Activated T-cell treated with anti-CD3 and anti-CD28 coated beads, Interleukin-2, amount 50 U/mL, for 4 hours (primary cell): ENCODE measurements at regions not wholly inside any gene's neighbourhood (a gene's known extent, or its start where the extent isn't known, plus 50 kb on each side); places are given as distances from the start of the nearest gene placed in this dataset.

Experiments used
- ATAC-seq, 2 donors: fragments of 200-7000 bp; cut with Tn5 transposase; one replicate each; pipeline ENCODE4 v1.10.0; 2021
- DNase-seq: peaks from one replicate; pipeline ENCODE4 v3.0.0-alpha.2; 2020
- H3K27me3 Mint-ChIP-seq: one replicate; pipeline ENCODE4 v1.8.0; 2021; ENCODE audit warnings: low read depth, mixed read lengths
- H3K36me3 Mint-ChIP-seq: one replicate; pipeline ENCODE4 v1.8.0; 2022; ENCODE audit warnings: mixed read lengths; ENCODE audit not compliant: insufficient read depth
- H3K4me1 Mint-ChIP-seq: one replicate; pipeline ENCODE4 v1.8.0; 2021; ENCODE audit warnings: low read depth, mixed read lengths
- H3K4me3 Mint-ChIP-seq: one replicate; pipeline ENCODE4 v1.8.0; 2021; ENCODE audit warnings: mild to moderate bottlenecking, moderate library complexity, mixed read lengths
- H3K9me3 Mint-ChIP-seq: one replicate; pipeline ENCODE4 v1.8.0; 2021; ENCODE audit warnings: mixed read lengths

- H3K9me3 Mint-ChIP-seq = peaks cover 19% of the 10 kb centered on the region
- no peak for ATAC-seq
- no peaks in the 10 kb centered on the region for H3K27me3 Mint-ChIP-seq
- H3K4me1 Mint-ChIP-seq = no peaks in the 10 kb centered on the region
- H3K36me3 Mint-ChIP-seq = no peaks in the 10 kb centered on the region
- H3K4me3 Mint-ChIP-seq = no peak overlapping the region
- DNase-seq = no peak
Measured at GRCh38 chr4:33536898-33537297, 2707.4 kb downstream of the ARAP2 start.

- Mint-ChIP-seq H3K4me1 (no peaks in the 10 kb centered on the region), H3K36me3 (no peaks in the 10 kb centered on the region), H3K27me3 (no peaks in the 10 kb centered on the region), H3K9me3 (peaks cover 22% of the 10 kb centered on the region), H3K4me3 (no peak overlapping the region)
- no peak for ATAC-seq
- no peak for DNase-seq
Measured at GRCh38 chr4:33537527-33537926, 2706.8 kb downstream of the ARAP2 start.

- no peaks in the 10 kb centered on the region for H3K27me3 Mint-ChIP-seq
- no peaks in the 10 kb centered on the region for H3K36me3 Mint-ChIP-seq
- peaks cover 24% of the 10 kb centered on the region for H3K9me3 Mint-ChIP-seq
- ATAC-seq = no peak
- no peaks in the 10 kb centered on the region for H3K4me1 Mint-ChIP-seq
- DNase-seq = no peak
- H3K4me3 Mint-ChIP-seq = no peak overlapping the region
Measured at GRCh38 chr4:33543941-33544450, 2700.3 kb downstream of the ARAP2 start.

- H3K4me1 Mint-ChIP-seq = no peaks in the 10 kb centered on the region
- H3K9me3 Mint-ChIP-seq = peaks cover 44% of the 10 kb centered on the region
- no peak overlapping the region for H3K4me3 Mint-ChIP-seq
- DNase-seq (no peak), ATAC-seq (no peak)
- H3K36me3 Mint-ChIP-seq = no peaks in the 10 kb centered on the region
- no peaks in the 10 kb centered on the region for H3K27me3 Mint-ChIP-seq
Measured at GRCh38 chr4:33551244-33551643, 2693.1 kb downstream of the ARAP2 start.

- Mint-ChIP-seq H3K4me3 (no peak overlapping the region), H3K9me3 (no peaks in the 10 kb centered on the region), H3K4me1 (no peaks in the 10 kb centered on the region), H3K36me3 (no peaks in the 10 kb centered on the region), H3K27me3 (no peaks in the 10 kb centered on the region)
- no peak for DNase-seq
- no peak for ATAC-seq
Measured at GRCh38 chr4:33561259-33561658, 2683.1 kb downstream of the ARAP2 start.

GRCh38 chr4:33566649-33567048, 2677.7 kb downstream of the ARAP2 start:
- DNase-seq (no peak), ATAC-seq (no peak)
- H3K27me3 Mint-ChIP-seq = no peaks in the 10 kb centered on the region
- no peaks in the 10 kb centered on the region for H3K36me3 Mint-ChIP-seq
- peaks cover 4% of the 10 kb centered on the region for H3K9me3 Mint-ChIP-seq
- no peak overlapping the region for H3K4me3 Mint-ChIP-seq
- H3K4me1 Mint-ChIP-seq = no peaks in the 10 kb centered on the region

GRCh38 chr4:33577791-33578190, 2666.5 kb downstream of the ARAP2 start:
- H3K4me3 Mint-ChIP-seq = no peak overlapping the region
- DNase-seq (no peak), ATAC-seq (no peak)
- H3K9me3 Mint-ChIP-seq = peaks cover 32% of the 10 kb centered on the region
- H3K36me3 Mint-ChIP-seq = no peaks in the 10 kb centered on the region
- no peaks in the 10 kb centered on the region for H3K4me1 Mint-ChIP-seq
- H3K27me3 Mint-ChIP-seq = no peaks in the 10 kb centered on the region

- no peak for DNase-seq
- no peaks in the 10 kb centered on the region for H3K36me3 Mint-ChIP-seq
- no peak for ATAC-seq
- H3K9me3 Mint-ChIP-seq = peaks cover 28% of the 10 kb centered on the region
- no peak overlapping the region for H3K4me3 Mint-ChIP-seq
- no peaks in the 10 kb centered on the region for H3K27me3 Mint-ChIP-seq
- H3K4me1 Mint-ChIP-seq = no peaks in the 10 kb centered on the region
Measured at GRCh38 chr4:33579951-33580350, 2664.4 kb downstream of the ARAP2 start.

GRCh38 chr4:33592701-33593100, 2651.6 kb downstream of the ARAP2 start:
- no peak for DNase-seq
- Mint-ChIP-seq H3K9me3 (peaks cover 33% of the 10 kb centered on the region), H3K36me3 (no peaks in the 10 kb centered on the region), H3K27me3 (no peaks in the 10 kb centered on the region), H3K4me3 (no peak overlapping the region), H3K4me1 (no peaks in the 10 kb centered on the region)
- no peak for ATAC-seq

GRCh38 chr4:33606951-33607350, 2637.4 kb downstream of the ARAP2 start:
- no peaks in the 10 kb centered on the region for H3K36me3 Mint-ChIP-seq
- no peak for ATAC-seq

GRCh38 chr4:33616121-33616520, 2628.2 kb downstream of the ARAP2 start:
- Mint-ChIP-seq H3K4me1 (no peaks in the 10 kb centered on the region), H3K9me3 (peaks cover 18% of the 10 kb centered on the region), H3K4me3 (no peak overlapping the region), H3K36me3 (no peaks in the 10 kb centered on the region), H3K27me3 (no peaks in the 10 kb centered on the region)
- ATAC-seq (no peak), DNase-seq (no peak)

More at GRCh38 chr4:33606951-33607350, 2637.4 kb downstream of the ARAP2 start:
- no peaks in the 10 kb centered on the region for H3K27me3 Mint-ChIP-seq
- H3K4me1 Mint-ChIP-seq = no peaks in the 10 kb centered on the region
- H3K4me3 Mint-ChIP-seq = no peak overlapping the region
- DNase-seq = no peak
- peaks cover 34% of the 10 kb centered on the region for H3K9me3 Mint-ChIP-seq

- Mint-ChIP-seq H3K9me3 (peaks cover 20% of the 10 kb centered on the region), H3K4me3 (no peak overlapping the region), H3K27me3 (no peaks in the 10 kb centered on the region), H3K36me3 (no peaks in the 10 kb centered on the region), H3K4me1 (no peaks in the 10 kb centered on the region)
- DNase-seq (no peak), ATAC-seq (no peak)
Measured at GRCh38 chr4:33625748-33626147, 2618.6 kb downstream of the ARAP2 start.

- no peak for ATAC-seq
- Mint-ChIP-seq H3K27me3 (no peaks in the 10 kb centered on the region), H3K9me3 (peaks cover 20% of the 10 kb centered on the region), H3K36me3 (no peaks in the 10 kb centered on the region), H3K4me1 (no peaks in the 10 kb centered on the region), H3K4me3 (no peak overlapping the region)
- DNase-seq = no peak
Measured at GRCh38 chr4:33626221-33626620, 2618.1 kb downstream of the ARAP2 start.

- ATAC-seq = no peak
- no peak overlapping the region for H3K4me3 Mint-ChIP-seq
Measured at GRCh38 chr4:33628296-33628695, 2616.0 kb downstream of the ARAP2 start.

GRCh38 chr4:33649015-33649414, 2595.3 kb downstream of the ARAP2 start:
- DNase-seq = no peak
- Mint-ChIP-seq H3K36me3 (no peaks in the 10 kb centered on the region), H3K4me1 (no peaks in the 10 kb centered on the region), H3K27me3 (no peaks in the 10 kb centered on the region), H3K4me3 (no peak overlapping the region), H3K9me3 (peaks cover 15% of the 10 kb centered on the region)
- no peak for ATAC-seq

More at GRCh38 chr4:33628296-33628695, 2616.0 kb downstream of the ARAP2 start:
- H3K36me3 Mint-ChIP-seq = no peaks in the 10 kb centered on the region
- H3K27me3 Mint-ChIP-seq = no peaks in the 10 kb centered on the region
- no peaks in the 10 kb centered on the region for H3K4me1 Mint-ChIP-seq
- DNase-seq = no peak
- H3K9me3 Mint-ChIP-seq = peaks cover 26% of the 10 kb centered on the region

GRCh38 chr4:33649471-33649870, 2594.8 kb downstream of the ARAP2 start:
- ATAC-seq (no peak), DNase-seq (no peak)
- H3K27me3 Mint-ChIP-seq = no peaks in the 10 kb centered on the region
- H3K9me3 Mint-ChIP-seq = peaks cover 14% of the 10 kb centered on the region
- no peaks in the 10 kb centered on the region for H3K4me1 Mint-ChIP-seq
- no peaks in the 10 kb centered on the region for H3K36me3 Mint-ChIP-seq
- H3K4me3 Mint-ChIP-seq = no peak overlapping the region
